CD4-positive, CD25-positive, alpha-beta regulatory T cell (primary cell): ENCODE measurements at regions not wholly inside any gene's neighbourhood (a gene's known extent, or its start where the extent isn't known, plus 50 kb on each side); places are given as distances from the start of the nearest gene placed in this dataset.
"Not testable (repeated sequence)": the region's sequence is repeated elsewhere in the genome, so short reads cannot be mapped to it uniquely, and the experiment has no call there.

ENCODE experiments used
- ATAC-seq, 2 donors: fragments of 150-1000 bp; cut with Tn5 transposase; one replicate each; pipeline ENCODE4 v1.10.0; 2021; ENCODE audit warnings: low read depth in 2 of 2, moderate number of reproducible peaks in 2 of 2, moderate library complexity in 1 of 2
- DNase-seq, 3 donors: peaks; one replicate each; pipeline versions ENCODE4 v3.0.0 to v3.0.0-alpha.2; 2012 to 2022; ENCODE audit warnings: mixed read lengths in 1 of 3
- H3K27ac ChIP-seq: one replicate; pipeline ENCODE4 v1.7.0; 2013; ENCODE audit warnings: mild to moderate bottlenecking, low read length; ENCODE audit not compliant: insufficient read depth, poor library complexity, severe bottlenecking
- H3K27me3 ChIP-seq: one replicate; pipeline ENCODE4 v1.7.0; 2013; ENCODE audit warnings: low read length; ENCODE audit not compliant: control insufficient read depth, insufficient read depth
- H3K36me3 ChIP-seq: one replicate; pipeline ENCODE4 v1.7.0; 2013; ENCODE audit warnings: mild to moderate bottlenecking, low read length, moderate library complexity; ENCODE audit not compliant: control insufficient read depth, insufficient read depth
- H3K4me1 ChIP-seq: 2 replicates; pipeline ENCODE4 v1.7.0; 2013; ENCODE audit warnings: mild to moderate bottlenecking, low read length; ENCODE audit not compliant: insufficient read depth, control insufficient read depth, poor library complexity, severe bottlenecking
- H3K4me3 ChIP-seq: one replicate; pipeline ENCODE4 v1.7.0; 2013; ENCODE audit warnings: low read depth, mild to moderate bottlenecking, low read length, moderate library complexity
- H3K9me3 ChIP-seq, 2 experiments: 1 replicate in 1 of 2; 2 replicates in 1 of 2; pipeline ENCODE4 v1.7.0; 2013; ENCODE audit warnings: low read length in 2 of 2, mild to moderate bottlenecking in 1 of 2, moderate library complexity in 1 of 2; ENCODE audit not compliant: control insufficient read depth in 2 of 2
- H3K27ac Mint-ChIP-seq, 3 donors: one replicate each; pipeline ENCODE4 v1.8.0; 2020 to 2022; ENCODE audit warnings: mild to moderate bottlenecking in 3 of 3, mixed read lengths in 3 of 3, moderate library complexity in 2 of 3
- H3K27me3 Mint-ChIP-seq: one replicate; pipeline ENCODE4 v1.8.0; 2022; ENCODE audit warnings: mild to moderate bottlenecking, mixed read lengths
- H3K36me3 Mint-ChIP-seq: one replicate; pipeline ENCODE4 v1.8.0; 2020; ENCODE audit warnings: mixed read lengths
- H3K4me1 Mint-ChIP-seq, 4 donors: one replicate each; pipeline ENCODE4 v1.8.0; 2020 to 2022; ENCODE audit warnings: mixed read lengths in 4 of 4, mild to moderate bottlenecking in 1 of 4
- H3K4me3 Mint-ChIP-seq, 4 donors: one replicate each; pipeline ENCODE4 v1.8.0; 2020 to 2022; ENCODE audit warnings: mild to moderate bottlenecking in 4 of 4, mixed read lengths in 4 of 4, moderate library complexity in 3 of 4
- H3K9me3 Mint-ChIP-seq, 7 donors: one replicate each; pipeline ENCODE4 v1.8.0; 2020 to 2022; ENCODE audit warnings: mixed read lengths in 7 of 7, mild to moderate bottlenecking in 3 of 7, moderate library complexity in 2 of 7

DNA sequence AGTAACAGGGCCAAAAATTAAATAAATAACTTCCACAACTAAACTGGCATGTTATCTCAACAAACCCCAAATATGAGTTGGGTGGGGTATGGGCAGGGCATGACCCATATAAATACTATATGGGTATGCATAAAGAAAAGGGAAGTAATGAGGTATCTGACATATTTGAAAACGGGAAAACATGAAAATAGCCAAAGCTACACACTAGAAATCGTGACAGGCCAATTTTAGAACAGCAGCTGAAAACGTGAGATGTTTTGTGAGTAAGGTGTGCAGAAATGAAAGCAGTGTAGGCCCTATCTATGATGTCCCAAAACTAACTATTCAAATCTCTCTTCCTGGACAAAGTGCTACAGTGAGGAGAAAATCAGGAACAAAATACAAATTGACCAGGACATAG lies 537.9 kb upstream of the NR5A2 start:
- ATAC-seq = no peak
- peaks cover 8% of the 10 kb centered on the region for H3K27me3 Mint-ChIP-seq
- Histone ChIP-seq H3K4me3 (no peak overlapping the region), H3K4me1 (no peaks in the 10 kb centered on the region), H3K27ac (no peak overlapping the region), H3K9me3 (peaks cover 0 to 2% of the 10 kb centered on the region in 2 experiments), H3K36me3 (no peaks in the 10 kb centered on the region), H3K27me3 (no peaks in the 10 kb centered on the region)
- peaks cover 0 to 14% (median 8%) of the 10 kb centered on the region in 7 donors for H3K9me3 Mint-ChIP-seq
- H3K4me3 Mint-ChIP-seq = no peak overlapping the region
- DNase-seq = no peak
- H3K4me1 Mint-ChIP-seq = no peaks in the 10 kb centered on the region
- no peak overlapping the region for H3K27ac Mint-ChIP-seq
- no peaks in the 10 kb centered on the region for H3K36me3 Mint-ChIP-seq

DNA sequence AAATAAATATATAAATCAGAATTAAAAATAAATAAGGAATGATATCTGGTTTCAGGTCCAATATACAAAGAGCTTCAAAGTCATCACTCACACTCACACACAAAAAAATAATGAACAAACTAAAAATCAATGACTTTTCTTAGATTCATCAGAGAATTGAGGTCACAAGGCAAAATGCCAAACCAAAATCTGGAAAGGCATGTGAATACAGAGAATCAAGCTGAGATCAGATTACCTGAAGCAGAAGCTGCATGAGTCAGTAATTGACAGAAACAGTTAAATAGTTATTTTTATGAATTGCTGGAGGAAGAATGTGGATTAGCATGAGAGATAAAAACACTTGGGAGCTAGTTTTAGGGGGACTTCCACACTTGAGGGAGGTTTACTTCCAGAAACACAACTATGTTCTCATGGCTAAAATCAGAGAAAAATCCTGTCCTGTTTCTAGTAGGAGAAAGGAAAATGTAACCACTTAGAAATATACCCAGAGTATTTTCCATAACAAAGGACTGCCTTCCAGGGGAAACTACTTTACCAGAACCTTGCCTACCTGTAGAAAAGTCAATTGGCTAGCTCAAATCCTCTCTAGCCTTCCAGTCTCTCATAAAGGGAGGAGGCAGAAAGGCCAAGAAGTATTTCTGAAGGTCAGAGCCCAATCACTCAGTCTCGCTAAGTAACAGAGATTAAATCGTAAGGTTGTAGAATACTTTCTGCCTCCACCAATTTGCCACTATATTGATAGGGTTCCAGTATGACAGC lies 536.6 kb upstream of the NR5A2 start:
- H3K4me3 ChIP-seq = no peak overlapping the region
- peaks cover 0 to 18% (median 9%) of the 10 kb centered on the region in 7 donors for H3K9me3 Mint-ChIP-seq
- no peaks in the 10 kb centered on the region for H3K4me1 ChIP-seq
- no peaks in the 10 kb centered on the region for H3K36me3 Mint-ChIP-seq
- H3K27ac Mint-ChIP-seq = no peak overlapping the region
- H3K36me3 ChIP-seq = no peaks in the 10 kb centered on the region
- H3K27ac ChIP-seq = no peak overlapping the region
- no peaks in the 10 kb centered on the region for H3K4me1 Mint-ChIP-seq
- DNase-seq = no peak
- no peaks in the 10 kb centered on the region for H3K27me3 ChIP-seq
- no peak for ATAC-seq
- peaks cover 0 to 9% of the 10 kb centered on the region in 2 experiments for H3K9me3 ChIP-seq
- H3K27me3 Mint-ChIP-seq = peaks cover 13% of the 10 kb centered on the region
- H3K4me3 Mint-ChIP-seq = no peak overlapping the region

DNA sequence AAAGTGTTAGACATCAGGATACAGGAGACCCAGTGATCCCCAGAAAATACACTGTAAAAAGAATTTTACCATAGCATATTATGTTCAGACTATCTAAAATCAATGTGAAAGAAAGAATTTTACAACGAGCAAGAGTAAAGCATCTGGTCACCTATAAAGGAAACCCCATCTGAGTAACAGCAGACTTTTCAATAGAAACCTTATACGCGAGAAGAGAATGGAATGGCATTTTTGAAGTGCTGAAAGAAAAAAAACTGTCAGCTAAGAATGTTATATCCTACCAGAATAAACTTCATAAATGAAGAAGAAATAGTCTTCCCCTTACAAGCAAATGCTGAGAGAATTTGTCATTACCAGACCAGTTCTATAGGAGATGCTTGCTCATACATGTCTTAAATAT lies 532.1 kb upstream of the NR5A2 start:
- Mint-ChIP-seq H3K27ac (no peak overlapping the region), H3K36me3 (no peaks in the 10 kb centered on the region), H3K9me3 (peaks cover 0 to 24% (median 13%) of the 10 kb centered on the region in 7 donors), H3K4me3 (no peak overlapping the region), H3K27me3 (peaks cover 9% of the 10 kb centered on the region), H3K4me1 (no peaks in the 10 kb centered on the region)
- H3K36me3 ChIP-seq = no peaks in the 10 kb centered on the region
- no peaks in the 10 kb centered on the region for H3K4me1 ChIP-seq
- DNase-seq = no peak
- no peaks in the 10 kb centered on the region for H3K27me3 ChIP-seq
- H3K4me3 ChIP-seq = no peak overlapping the region
- ATAC-seq = no peak
- H3K9me3 ChIP-seq = peaks cover 0 to 9% of the 10 kb centered on the region in 2 experiments
- H3K27ac ChIP-seq = no peak overlapping the region

DNA sequence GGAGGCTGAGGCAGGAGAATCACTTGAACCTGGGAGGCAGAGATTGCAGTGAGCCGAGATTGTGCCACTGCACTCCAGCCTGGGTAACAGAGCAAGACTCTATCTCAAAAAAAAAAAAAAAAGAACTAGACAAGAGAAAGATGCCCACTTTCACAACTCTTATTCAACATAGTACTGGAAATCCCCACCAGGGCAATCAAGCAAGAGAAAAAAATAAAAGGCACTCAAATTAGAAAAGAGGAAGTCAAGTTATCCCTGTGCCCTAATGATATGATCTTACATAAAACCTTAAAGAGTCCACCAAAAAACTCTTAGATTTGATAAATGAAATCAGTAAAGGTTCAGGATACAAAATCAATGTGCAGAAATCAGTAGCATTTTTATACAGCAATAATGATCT lies 528.7 kb upstream of the NR5A2 start:
- not testable (repeated sequence) for H3K27me3 Mint-ChIP-seq, H3K9me3 ChIP-seq, H3K36me3 ChIP-seq, DNase-seq, H3K4me1 Mint-ChIP-seq, H3K4me3 ChIP-seq, H3K27me3 ChIP-seq, H3K4me1 ChIP-seq, H3K27ac Mint-ChIP-seq, H3K4me3 Mint-ChIP-seq, H3K27ac ChIP-seq, H3K36me3 Mint-ChIP-seq
- peak in 1 of 2 donors; percentile 25 for ATAC-seq
- H3K9me3 Mint-ChIP-seq = peaks cover 1 to 16% (median 9%) of the 10 kb centered on the region in 7 donors

DNA sequence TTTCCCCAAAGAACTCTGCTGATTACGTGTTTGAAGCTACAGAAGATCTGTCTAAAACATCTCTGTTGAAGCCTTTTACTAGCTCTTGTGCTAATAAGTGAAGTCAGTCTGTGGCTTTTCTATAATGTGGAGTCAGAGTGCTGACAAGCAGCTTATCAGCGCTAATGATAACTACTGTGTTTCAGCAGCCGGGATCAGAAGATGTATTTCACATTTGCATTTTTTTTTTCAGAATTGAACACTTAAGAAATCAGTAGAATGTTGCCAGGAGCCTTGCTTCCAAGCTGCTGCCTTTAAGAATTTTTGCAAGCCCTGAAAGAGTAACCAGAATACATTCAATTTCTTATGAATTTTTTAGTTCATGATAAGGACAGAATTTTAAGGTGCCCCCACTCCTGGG lies 519.4 kb upstream of the NR5A2 start:
- H3K27ac Mint-ChIP-seq = no peak overlapping the region
- Histone ChIP-seq H3K36me3 (no peaks in the 10 kb centered on the region), H3K4me1 (no peaks in the 10 kb centered on the region), H3K4me3 (no peak overlapping the region), H3K27me3 (no peaks in the 10 kb centered on the region), H3K9me3 (no peaks in the 10 kb centered on the region), H3K27ac (no peak overlapping the region)
- H3K4me3 Mint-ChIP-seq = no peak overlapping the region
- DNase-seq (no peak), ATAC-seq (no peak)
- no peaks in the 10 kb centered on the region for H3K36me3 Mint-ChIP-seq
- H3K27me3 Mint-ChIP-seq = peaks cover 5% of the 10 kb centered on the region
- no peaks in the 10 kb centered on the region for H3K4me1 Mint-ChIP-seq
- peaks cover 0 to 3% (median 0%) of the 10 kb centered on the region in 7 donors for H3K9me3 Mint-ChIP-seq

DNA sequence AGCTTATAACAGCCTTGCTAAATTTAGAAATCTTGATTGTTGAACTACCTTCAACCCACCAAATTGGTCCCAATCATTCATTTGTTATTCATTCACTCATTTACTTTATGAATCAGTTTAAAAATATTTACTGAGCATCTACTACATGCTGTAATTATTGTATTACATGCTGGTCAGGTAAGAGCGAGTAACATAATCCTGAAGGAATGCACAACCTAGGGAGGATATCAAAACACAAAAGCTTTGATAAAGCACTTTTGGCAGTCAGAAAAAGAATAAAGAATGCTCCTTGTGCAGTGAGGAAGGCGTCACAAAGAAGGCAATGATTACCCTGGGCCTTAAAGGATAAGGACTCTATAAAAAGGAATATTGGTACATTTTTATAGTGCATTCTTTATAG lies 518.9 kb upstream of the NR5A2 start:
- Mint-ChIP-seq H3K36me3 (no peaks in the 10 kb centered on the region), H3K9me3 (peaks cover 0 to 3% (median 0%) of the 10 kb centered on the region in 7 donors), H3K4me3 (no peak overlapping the region), H3K27me3 (peaks cover 5% of the 10 kb centered on the region), H3K27ac (no peak overlapping the region), H3K4me1 (no peaks in the 10 kb centered on the region)
- H3K36me3 ChIP-seq = no peaks in the 10 kb centered on the region
- no peaks in the 10 kb centered on the region for H3K27me3 ChIP-seq
- no peak overlapping the region for H3K4me3 ChIP-seq
- no peak for ATAC-seq
- H3K4me1 ChIP-seq = no peaks in the 10 kb centered on the region
- DNase-seq = no peak
- H3K9me3 ChIP-seq = no peaks in the 10 kb centered on the region
- H3K27ac ChIP-seq = no peak overlapping the region

DNA sequence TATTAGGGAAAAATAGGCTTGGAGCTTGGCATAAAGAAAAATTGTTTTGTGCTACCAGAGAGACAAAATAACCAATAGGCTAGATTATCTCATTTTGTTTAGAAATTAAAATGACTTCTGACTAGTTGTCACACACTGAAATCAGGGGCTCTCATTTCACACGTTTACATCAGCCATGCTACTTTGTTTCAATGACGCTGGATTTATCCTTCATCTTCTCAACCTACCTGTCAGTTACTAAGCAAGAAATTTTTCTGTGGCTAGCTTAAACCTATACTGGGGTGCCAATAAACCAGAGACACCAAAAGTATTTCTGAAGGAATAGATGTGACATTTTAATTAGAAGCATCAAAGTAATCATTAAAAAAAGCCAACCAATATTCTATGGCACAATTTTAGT lies 518.1 kb upstream of the NR5A2 start:
- Histone ChIP-seq H3K4me3 (no peak overlapping the region), H3K27me3 (no peaks in the 10 kb centered on the region), H3K4me1 (no peaks in the 10 kb centered on the region), H3K27ac (no peak overlapping the region), H3K9me3 (no peaks in the 10 kb centered on the region), H3K36me3 (no peaks in the 10 kb centered on the region)
- DNase-seq (no peak), ATAC-seq (no peak)
- H3K36me3 Mint-ChIP-seq = no peaks in the 10 kb centered on the region
- no peak overlapping the region for H3K4me3 Mint-ChIP-seq
- H3K9me3 Mint-ChIP-seq = peaks cover 0 to 3% (median 0%) of the 10 kb centered on the region in 7 donors
- no peak overlapping the region for H3K27ac Mint-ChIP-seq
- H3K4me1 Mint-ChIP-seq = no peaks in the 10 kb centered on the region
- H3K27me3 Mint-ChIP-seq = peaks cover 5% of the 10 kb centered on the region

DNA sequence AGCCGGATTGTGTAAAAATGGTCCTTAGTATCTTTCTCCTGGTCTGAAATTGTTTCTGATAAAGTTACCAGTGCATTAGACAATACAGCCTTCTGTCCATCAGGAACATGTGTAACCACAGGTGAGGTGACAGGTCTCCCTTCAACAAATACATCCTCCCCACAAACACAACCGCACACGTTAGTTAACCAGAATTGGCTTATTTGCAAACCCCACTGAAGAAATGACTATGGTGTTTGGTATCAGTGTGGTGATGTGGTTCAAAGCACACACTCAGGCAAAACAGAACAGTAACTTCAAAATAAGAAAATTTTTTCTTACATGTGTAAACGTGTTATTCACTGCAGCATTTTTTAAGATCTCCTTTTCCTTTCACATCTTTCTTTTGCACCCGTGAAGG lies 517.2 kb upstream of the NR5A2 start:
- peaks cover 0 to 3% (median 0%) of the 10 kb centered on the region in 7 donors for H3K9me3 Mint-ChIP-seq
- H3K27me3 Mint-ChIP-seq = peaks cover 5% of the 10 kb centered on the region
- no peaks in the 10 kb centered on the region for H3K4me1 Mint-ChIP-seq
- no peaks in the 10 kb centered on the region for H3K27me3 ChIP-seq
- H3K9me3 ChIP-seq = no peaks in the 10 kb centered on the region
- no peak for DNase-seq
- no peaks in the 10 kb centered on the region for H3K36me3 Mint-ChIP-seq
- H3K4me3 Mint-ChIP-seq = no peak overlapping the region
- no peak overlapping the region for H3K4me3 ChIP-seq
- no peak overlapping the region for H3K27ac Mint-ChIP-seq
- no peak for ATAC-seq
- H3K27ac ChIP-seq = no peak overlapping the region
- no peaks in the 10 kb centered on the region for H3K4me1 ChIP-seq
- H3K36me3 ChIP-seq = no peaks in the 10 kb centered on the region
